ENCODE measurements at regions not wholly inside any gene's neighbourhood (a gene's known extent, or its start where the extent isn't known, plus 50 kb on each side); places are given as distances from the start of the nearest gene placed in this dataset.

GRCh38 chr9:115845648-115846312, 307.8 kb upstream of the PAPPA start:
- TF ChIP-seq EZH2 (IDR thresholded peaks at IDR 0.05; ENCODE audit: insufficient read depth, poor library complexity, severe bottlenecking) (no peak), EZH2phosphoT487 (IDR thresholded peaks at IDR 0.05; ENCODE audit: insufficient read depth, low read depth) (no peak)
